ENCODE measurements at regions not wholly inside any gene's neighbourhood (a gene's known extent, or its start where the extent isn't known, plus 50 kb on each side); places are given as distances from the start of the nearest gene placed in this dataset.

DNA sequence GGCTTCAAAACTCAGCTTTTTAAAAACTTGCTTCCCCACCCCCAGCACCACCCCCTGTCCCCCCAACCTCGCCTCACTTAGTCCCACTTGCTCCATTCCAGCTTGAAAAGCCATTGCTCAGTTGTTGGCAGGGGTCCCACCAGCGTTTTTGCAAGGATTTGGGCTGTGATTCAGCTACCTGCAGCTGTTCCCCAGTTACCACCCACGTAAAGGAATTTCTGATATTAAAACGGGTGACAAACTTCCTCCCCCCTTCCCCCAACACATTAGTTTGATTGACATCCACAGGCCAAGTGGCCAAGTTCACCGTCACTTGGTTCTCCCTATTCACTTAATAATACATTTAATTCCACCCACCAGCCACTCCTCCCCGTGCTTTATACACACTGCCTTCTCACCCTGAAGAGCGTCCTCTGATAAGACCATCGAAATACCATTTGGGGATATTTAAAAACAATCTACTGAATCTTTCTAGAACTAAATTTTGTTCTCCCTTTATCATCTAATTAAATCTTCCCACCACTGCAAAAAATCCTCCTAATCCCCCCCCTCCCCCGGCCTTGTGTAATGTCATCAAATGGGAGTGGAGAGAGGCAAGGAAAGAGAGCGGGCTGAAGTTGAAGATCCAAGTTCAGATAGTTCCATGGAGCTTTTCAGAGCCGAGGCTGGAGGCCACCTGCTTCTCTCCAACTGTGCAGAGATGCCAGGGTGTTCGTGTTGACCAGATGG is 55.1 kb downstream of the SOX9 start:
- Histone ChIP-seq H3K9me3 (no peaks in the 10 kb centered on the region), H3K27ac (no peak overlapping the region), H3K27me3 (no peaks in the 10 kb centered on the region), H3K4me3 (no peak overlapping the region), H3K36me3 (ENCODE audit: low read depth, missing control alignments) (no peaks in the 10 kb centered on the region), H3K4me1 (peaks cover 5% of the 10 kb centered on the region)
- TF ChIP-seq POLR2A (IDR thresholded peaks at IDR 0.05) = no peak
- TF ChIP-seq, protein P1, sequence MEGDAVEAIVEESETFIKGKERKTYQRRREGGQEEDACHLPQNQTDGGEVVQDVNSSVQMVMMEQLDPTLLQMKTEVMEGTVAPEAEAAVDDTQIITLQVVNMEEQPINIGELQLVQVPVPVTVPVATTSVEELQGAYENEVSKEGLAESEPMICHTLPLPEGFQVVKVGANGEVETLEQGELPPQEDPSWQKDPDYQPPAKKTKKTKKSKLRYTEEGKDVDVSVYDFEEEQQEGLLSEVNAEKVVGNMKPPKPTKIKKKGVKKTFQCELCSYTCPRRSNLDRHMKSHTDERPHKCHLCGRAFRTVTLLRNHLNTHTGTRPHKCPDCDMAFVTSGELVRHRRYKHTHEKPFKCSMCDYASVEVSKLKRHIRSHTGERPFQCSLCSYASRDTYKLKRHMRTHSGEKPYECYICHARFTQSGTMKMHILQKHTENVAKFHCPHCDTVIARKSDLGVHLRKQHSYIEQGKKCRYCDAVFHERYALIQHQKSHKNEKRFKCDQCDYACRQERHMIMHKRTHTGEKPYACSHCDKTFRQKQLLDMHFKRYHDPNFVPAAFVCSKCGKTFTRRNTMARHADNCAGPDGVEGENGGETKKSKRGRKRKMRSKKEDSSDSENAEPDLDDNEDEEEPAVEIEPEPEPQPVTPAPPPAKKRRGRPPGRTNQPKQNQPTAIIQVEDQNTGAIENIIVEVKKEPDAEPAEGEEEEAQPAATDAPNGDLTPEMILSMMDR (IDR thresholded peaks at IDR 0.05) = no peak
- DNase-seq = no peak
- 60 to 66% methylated on average over 12 of the region's 12 CpGs for WGBS, 2 donors
- intact Hi-C loops (cut with DNase I; ENCODE audit: low total_unique reads) = no loop called here

DNA sequence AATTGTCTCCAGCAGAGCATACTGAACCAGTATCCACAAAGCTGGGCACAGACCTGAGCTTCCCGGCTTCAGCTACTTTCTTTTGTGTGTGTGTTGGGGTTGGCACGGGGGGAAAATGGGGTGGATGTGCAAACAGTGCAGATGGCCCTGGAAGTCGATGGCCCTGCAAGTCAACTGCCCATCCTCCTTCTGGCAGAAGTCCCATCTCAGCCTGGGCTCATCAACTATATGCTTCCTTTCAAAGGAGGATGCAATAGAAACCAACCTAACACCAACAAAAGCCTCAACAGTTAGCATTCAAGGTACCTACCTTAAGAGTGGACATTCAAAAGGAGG is 55.7 kb downstream of the SOX9 start:
- H3K4me1 ChIP-seq = peaks cover 5% of the 10 kb centered on the region
- 83 to 90% methylated on average over 3 of the region's 3 CpGs for WGBS, 2 donors
- H3K27ac ChIP-seq = no peak overlapping the region
- no peaks in the 10 kb centered on the region for H3K36me3 ChIP-seq (ENCODE audit: low read depth, missing control alignments)
- no peaks in the 10 kb centered on the region for H3K9me3 ChIP-seq
- H3K27me3 ChIP-seq = no peaks in the 10 kb centered on the region
- TF ChIP-seq, protein P1 (IDR thresholded peaks at IDR 0.05) = no peak
- TF ChIP-seq POLR2A (IDR thresholded peaks at IDR 0.05) = no peak
- intact Hi-C loops (cut with DNase I; ENCODE audit: low total_unique reads) = no loop called here
- H3K4me3 ChIP-seq = no peak overlapping the region
- no peak for DNase-seq

DNA sequence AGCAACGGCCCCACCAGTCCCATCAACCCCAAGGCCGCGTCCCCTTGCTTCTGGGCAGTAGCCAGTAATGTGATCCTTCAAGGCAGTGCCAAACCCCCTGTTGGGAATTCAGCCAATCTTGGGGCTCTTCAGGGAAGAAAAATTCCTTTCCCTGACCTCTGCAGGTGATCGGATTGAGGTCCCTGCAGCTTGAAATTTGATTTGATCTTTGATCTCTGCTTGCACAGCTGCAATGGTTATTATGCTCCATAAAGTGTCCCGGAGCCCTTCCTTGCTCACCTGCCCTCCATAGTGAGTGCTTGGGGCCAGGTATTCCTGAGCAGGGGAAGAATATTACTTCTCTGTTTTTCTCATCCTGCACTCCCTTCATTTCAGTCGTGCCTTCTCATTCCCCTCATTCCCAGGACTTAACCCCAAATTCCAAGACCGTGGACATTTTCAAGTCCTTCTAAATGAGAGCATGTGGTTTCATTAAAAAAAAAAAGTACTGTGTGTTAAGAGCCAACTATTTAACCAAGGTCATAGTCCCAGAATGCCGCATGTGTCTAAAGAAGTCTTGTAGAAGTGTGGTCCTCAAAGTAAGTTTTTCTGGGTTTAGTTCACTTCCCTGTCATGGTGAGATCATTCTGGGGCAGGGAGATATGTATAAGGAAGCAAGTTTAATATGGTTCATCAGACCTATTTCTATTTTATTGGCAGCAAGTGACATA is 56.3 kb downstream of the SOX9 start:
- Histone ChIP-seq H3K9me3 (no peaks in the 10 kb centered on the region), H3K36me3 (ENCODE audit: low read depth, missing control alignments) (no peaks in the 10 kb centered on the region), H3K27me3 (no peaks in the 10 kb centered on the region), H3K4me1 (peaks cover 5% of the 10 kb centered on the region), H3K4me3 (no peak overlapping the region), H3K27ac (no peak overlapping the region)
- intact Hi-C loops (cut with DNase I; ENCODE audit: low total_unique reads) = no loop called here
- TF ChIP-seq POLR2A (IDR thresholded peaks at IDR 0.05) = no peak
- TF ChIP-seq, protein P1 (IDR thresholded peaks at IDR 0.05) = no peak
- no peak for DNase-seq
- WGBS, 2 donors = 48 to 55% methylated on average over 5 to 8 of the region's 8 CpGs

DNA sequence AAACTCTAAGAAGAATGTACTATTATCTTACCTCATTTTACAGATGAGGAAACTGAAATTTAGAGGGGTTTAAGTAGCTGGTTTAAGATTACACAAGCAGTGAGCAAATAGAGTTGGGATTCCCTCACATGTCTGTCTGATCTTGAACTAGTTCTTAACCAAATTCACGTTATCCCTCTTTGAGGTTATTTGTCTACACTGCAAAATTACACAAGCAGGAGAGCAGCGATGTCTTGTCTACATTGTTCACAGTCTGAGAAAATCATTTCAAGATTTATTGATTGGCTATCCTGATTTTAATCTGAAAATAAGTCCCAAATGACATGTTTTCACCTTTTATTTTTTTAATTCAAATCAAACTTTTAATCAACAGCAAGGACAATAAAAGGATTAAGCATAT is 56.9 kb downstream of the SOX9 start:
- TF ChIP-seq, protein P1 (IDR thresholded peaks at IDR 0.05) = no peak
- no peak for TF ChIP-seq POLR2A (IDR thresholded peaks at IDR 0.05)
- Histone ChIP-seq H3K4me1 (peaks cover 5% of the 10 kb centered on the region), H3K4me3 (no peak overlapping the region), H3K36me3 (ENCODE audit: low read depth, missing control alignments) (no peaks in the 10 kb centered on the region), H3K9me3 (no peaks in the 10 kb centered on the region), H3K27ac (no peak overlapping the region), H3K27me3 (no peaks in the 10 kb centered on the region)
- 91 to 97% methylated on average over 2 of the region's 2 CpGs for WGBS, 2 donors
- no peak for DNase-seq
- intact Hi-C loops (cut with DNase I; ENCODE audit: low total_unique reads) = no loop called here

All from testis (tissue), 2 donors.